K562 (cell line): ENCODE measurements at regions not wholly inside any gene's neighbourhood (a gene's known extent, or its start where the extent isn't known, plus 50 kb on each side); places are given as distances from the start of the nearest gene placed in this dataset.
"Not testable (repeated sequence)": the region's sequence is repeated elsewhere in the genome, so short reads cannot be mapped to it uniquely, and the experiment has no call there.

ENCODE experiments used
- ZNF507 ChIP-seq: conservative IDR thresholded peaks from 2 replicates; pipeline ENCODE4 v1.6.1; 2017; ENCODE audit warnings: missing genetic modification characterization, missing compliant biosample characterization
- ZNF561 ChIP-seq: fragments of 450-650 bp; formaldehyde crosslinking; conservative IDR thresholded peaks from 2 replicates; pipeline ENCODE4 v1.4.0; 2020; ENCODE audit warnings: mild to moderate bottlenecking, moderate library complexity

DNA sequence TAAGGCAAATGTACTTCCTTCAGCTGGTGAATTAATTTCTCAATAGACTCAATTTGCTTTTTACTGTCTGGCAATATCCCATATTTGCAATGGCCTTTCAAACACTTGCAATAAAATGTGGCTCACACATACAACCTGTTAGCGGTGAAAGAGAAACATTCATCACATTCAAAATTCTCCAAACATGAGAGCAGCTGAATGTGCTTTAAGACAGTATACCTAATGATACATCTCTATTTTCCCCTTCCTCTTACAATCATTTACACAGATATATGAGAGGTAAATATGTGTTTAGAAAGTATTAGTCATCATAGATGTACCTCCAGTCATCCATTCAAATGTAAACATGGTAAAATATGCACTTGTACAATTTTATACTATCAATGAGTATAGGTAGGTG is 61.5 kb upstream of the GOLGA8O start:
- TF ChIP-seq ZNF561; ZNF507 (tag): not testable (repeated sequence)
